ENCODE measurements at regions not wholly inside any gene's neighbourhood (a gene's known extent, or its start where the extent isn't known, plus 50 kb on each side); places are given as distances from the start of the nearest gene placed in this dataset.

DNA sequence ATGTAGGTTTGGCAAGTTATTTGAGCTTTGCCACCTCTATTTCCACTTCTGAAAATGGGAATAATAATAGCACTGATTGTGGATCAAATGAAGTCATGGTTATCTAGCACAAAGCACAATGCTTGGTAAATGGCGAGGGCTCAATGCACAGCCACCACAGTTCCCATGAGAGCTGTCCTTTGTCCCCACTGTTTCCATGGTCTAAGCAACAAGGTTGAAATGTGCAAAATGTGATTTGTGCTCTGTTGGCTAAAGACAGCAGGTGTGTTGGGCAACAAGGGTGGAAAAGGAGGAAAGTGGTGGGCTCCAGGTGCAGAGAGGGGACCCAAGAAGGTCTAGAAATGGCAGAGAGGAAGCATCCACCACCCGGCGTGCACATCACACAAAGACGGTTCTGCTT, 200.5 kb downstream of the TRIM29 start:
- DNase-seq (ENCODE audit: low spot score) = no peak

DNA sequence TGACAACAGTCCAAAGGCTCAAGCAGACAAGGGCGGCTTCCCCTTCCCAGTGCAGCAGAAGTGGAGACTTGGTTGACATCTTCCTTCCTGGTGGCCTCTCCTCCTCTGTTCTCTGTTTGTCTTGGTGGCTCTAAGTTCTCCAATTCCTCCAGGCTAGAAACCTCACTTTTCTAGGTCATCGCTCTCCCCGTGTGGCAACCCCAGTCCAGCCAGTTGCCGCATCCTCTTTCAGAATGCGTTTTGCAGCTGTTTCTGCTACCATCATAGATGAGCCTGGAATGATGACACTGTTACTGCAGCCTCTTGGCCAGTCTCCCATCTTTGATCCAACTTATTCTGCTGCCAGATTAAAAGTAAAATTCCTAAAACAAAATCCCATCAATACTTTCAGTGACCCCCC, 201.5 kb downstream of the TRIM29 start:
- DNase-seq (ENCODE audit: low spot score) = no peak

DNA sequence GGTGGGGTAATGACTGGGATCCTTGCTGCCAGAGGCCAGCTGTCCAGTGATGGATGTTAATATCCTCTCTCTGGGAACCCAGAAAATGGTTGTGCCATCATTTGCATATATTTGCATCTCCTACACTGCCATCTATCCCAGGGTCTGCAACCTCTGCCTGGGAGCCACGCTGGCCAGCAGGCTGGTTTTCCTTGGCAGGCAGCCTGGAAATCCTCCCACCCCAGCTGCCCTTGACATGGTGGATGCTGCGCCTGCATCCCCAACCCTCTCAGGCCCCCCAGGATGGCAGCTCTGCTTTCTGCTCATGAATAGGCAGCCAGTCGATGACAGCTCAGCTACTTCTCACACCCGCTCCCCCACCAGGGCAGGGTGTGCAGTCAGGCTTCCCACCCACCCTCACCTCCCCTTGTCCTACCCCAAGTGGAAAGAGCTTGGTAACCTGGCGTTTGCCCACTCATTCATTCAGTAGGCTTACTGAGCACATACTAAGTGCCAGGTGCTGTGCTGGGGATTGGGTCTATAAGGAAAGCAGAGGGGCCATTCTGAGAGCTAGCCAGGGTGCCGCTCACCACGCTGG, 202.5 kb downstream of the TRIM29 start:
- no peak for DNase-seq (ENCODE audit: low spot score)

DNA sequence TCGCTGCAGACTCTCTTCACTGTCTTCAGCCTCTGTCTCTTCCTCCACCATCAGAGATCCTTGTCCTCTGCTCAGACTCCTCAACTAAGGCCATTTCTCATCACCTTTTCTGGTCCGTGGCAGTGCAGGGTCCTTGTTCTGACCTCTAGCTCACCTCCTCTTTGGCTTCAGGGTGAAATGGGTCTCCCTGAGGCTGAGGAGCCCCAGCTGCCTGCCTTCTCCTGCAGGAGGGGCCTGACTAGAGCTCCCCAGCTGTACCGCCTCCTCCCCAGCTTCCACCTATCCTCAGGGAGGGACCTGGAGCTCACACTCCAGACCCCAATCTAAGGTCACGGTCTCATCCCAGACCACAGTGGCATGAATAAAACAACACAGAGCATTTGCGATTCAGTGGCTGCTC, 203.0 kb downstream of the TRIM29 start:
- DNase-seq (ENCODE audit: low spot score) = no peak

DNA sequence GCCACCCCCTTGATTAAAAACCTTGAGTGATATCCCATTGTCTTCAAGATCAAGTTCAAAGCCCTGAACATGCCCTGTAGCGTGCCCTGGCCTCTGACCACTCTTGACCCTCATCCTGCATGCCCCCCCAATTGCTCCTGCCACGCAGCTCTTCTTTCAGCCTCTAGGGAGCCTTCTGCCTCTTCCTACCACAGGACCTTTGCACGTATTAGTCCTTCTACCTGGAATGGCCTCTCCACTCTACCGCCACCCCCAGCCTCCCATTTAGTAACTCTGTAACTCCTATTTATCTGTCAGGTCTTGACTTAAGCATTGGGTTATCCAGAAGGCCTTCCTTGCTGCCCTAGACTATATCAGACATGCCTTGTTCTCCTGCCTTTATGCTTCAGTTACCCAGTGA, 203.6 kb downstream of the TRIM29 start:
- no peak for DNase-seq (ENCODE audit: low spot score)

DNA sequence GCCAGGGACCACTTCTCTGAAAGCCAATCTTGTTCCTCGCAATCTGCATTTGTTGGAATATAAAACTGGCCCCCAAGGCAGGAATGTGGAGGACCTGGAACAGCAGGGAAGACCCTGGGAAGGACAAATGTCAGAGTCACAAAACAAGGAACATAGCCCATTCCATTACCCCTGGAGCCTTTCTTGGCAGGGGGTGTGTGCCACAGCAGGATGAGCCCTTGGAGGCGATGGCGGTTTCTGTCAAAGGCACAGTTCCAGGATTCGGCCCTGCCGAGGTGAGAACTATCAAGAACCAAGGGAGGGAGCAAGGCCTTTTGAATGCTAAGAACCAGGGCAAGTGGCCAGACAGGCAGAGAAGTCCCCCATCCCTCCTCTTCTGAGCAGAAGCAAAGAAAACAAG, 204.3 kb downstream of the TRIM29 start:
- no peak for DNase-seq (ENCODE audit: low spot score)

DNA sequence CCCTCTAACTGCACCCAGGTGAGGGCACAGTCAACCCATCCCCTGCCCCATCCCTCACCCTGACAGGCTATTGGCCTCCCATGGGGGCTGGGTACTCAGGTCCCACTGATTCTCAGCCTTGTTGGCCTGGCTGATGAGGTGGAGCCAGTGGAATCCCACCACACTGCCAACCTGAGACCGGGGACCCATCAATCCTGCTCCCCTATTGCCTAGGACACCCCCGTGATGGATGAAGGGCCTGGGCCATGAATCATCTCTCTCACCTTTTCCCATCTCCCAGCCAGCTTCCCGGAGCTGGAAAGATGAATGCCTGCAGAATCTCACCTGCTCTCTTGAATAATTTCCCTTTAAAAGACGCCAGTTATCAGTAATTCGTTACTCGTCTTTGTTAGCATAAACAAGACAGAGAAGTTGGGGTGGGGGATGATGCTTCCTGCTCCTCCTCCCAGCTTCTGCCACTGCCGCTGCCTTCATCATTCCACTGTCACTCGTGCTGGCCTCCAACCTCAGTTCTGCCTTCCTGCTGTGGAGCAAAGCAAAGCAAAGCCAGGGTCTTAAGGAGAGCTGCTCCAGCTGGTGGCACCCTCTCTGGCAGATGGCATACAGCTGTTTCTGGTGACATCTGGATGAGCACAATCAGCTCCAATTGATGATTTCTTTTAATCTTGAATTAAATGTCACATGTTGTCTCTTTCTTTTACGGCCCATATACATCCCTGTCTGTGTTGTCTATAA, 204.0 kb upstream of the NECTIN1 start:
- DNase-seq (ENCODE audit: low spot score) = no peak

DNA sequence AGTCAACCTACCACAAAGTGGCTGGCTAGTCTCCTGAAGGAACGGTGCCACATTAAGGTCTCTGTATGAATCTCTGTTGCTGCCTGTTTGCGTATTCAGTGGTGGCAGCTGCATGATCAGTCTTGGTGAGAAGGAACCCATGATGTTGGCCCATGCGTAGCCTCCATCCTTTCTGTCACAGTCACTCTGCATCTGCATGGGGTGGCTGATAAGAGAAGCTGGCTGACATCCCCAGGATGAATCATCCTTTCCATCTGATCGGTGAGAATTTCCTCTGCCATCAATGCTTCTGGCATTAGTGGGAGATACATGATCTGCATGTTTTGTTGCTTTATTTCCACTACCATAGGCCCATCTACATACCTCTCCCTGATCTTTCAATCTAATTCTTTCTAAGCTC, 199.0 kb upstream of the NECTIN1 start:
- no peak for DNase-seq (ENCODE audit: low spot score)

DNA sequence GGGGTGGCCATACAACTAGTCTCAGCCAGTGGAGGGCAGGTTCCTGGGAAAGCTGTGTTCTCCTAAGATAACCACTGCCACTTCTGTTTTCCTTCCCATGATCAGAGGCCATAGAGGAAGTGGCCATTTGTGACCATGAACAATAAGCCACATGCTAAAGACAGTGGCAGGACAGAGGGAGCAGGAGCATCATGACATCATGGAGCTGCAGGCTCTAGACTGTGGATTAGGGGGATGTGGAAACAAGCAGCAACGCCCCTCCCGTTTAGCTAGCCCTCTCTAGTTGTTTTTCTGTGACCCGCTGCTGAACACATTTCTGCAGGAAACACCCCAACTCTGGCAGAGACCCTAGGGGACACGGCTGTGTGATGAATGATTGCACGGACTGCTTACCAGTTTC, 195.0 kb upstream of the NECTIN1 start:
- no peak for DNase-seq (ENCODE audit: low spot score)

DNA sequence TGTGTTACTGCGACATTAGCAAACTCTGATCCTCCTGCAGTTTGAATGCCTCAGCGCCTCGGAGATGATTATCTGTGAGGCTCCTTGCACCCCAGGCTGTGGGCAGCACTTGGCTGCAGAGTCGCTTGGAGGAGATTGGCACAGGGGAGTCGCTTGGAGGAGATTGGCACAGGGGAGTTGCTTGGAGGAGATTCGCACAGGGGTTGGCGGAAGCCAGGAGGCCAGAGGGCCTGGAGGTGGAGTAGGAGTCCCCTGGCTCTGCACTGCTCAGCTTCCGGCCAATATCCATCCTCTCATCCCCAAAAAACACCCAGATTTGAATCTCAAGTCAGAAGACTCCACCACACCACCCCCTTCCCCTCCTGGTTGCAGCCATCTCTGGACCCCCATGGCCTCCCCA, 192.6 kb upstream of the NECTIN1 start:
- DNase-seq (ENCODE audit: low spot score) = no peak

DNA sequence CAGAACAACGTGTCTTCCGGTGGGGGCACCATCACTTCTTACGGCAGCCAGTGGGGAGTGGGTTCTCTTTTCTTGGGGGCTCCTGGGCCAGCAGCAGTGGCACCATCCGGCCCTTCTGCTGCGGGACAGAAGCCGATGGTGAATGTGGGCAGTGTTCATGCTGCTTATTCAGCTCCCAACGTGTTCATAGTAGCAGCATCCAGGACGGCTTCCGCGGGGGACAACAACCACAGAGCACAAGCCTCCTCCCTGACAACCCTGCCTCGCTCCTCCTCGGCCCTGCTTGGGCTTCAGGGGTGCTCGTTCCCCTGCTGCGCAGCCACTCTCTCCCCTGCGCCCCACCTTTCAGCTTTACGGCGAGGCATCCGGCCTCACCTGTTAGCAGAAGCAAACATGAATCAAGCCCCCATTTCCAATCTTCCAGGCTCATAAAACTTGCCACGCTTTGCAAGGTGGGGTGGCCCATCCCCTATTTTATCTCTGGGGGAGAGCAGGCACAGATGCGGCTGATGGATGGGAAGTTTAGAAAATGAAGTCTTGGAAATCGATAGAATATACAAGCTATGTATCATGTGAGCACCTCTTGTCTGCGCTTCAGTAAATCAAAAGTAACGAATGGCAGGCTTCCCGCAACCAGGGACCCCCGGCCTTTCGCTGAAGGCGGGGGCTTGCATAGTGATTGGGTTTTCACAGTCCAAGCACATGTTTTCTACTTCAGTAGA, 191.8 kb upstream of the NECTIN1 start:
- DNase-seq (ENCODE audit: low spot score) = no peak

DNA sequence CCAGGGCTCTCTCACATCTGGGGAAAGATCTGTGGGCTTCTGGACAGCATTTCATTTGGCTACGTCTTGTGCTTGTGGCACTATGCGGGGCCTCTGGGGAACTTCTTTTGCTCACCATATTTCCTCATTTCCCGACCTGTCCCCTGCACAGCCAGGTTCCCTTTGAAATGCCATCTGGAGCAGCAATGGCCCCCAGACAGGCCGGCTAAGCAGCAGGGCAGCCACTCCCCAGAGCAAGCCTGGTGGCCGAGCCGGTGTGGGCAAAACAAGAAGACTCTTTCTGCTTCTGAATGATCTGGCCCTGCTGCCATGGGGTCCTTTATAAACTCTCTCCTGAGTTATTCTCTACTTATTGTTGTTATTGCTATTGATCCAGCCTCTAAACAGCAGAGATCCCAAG, 190.7 kb upstream of the NECTIN1 start:
- DNase-seq (ENCODE audit: low spot score) = no peak

DNA sequence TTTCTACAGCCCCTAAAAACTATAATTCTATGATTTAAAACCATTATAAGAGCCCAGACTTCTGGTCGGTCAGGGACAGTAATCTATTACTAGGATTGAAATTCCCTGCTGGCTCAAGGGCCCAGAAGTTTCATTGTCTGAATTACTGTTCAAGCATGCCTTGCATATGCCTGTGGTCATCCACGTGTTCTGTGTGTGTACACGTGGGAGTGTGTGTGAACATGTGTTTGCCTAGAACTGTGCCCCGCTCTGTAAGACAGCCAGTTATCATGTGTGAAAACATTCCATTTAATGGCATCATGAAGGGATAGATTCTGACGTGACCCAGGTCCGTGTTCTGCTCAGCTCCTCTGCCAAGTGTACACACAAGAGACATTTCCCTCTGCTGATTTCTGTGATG, 189.3 kb upstream of the NECTIN1 start:
- no peak for DNase-seq (ENCODE audit: low spot score)

DNA sequence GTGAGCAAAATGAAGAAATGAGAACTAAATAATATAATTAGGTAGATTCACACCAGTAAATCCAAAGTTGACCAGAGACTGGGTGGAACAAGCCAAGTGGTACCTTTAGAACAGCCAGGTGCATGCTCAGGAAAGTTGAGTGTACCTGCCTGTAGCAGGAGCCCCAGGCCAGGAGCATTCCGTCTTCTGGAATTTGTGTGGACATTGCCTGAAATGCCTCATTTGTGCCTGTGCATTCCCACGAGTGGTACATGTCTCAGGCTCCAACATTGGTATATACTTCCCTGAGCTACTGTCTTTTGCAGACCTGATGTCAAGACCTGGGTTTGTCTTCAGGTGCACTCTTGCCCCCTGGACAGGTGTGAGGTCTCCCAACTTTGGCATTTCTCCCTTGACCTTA, 187.6 kb upstream of the NECTIN1 start:
- DNase-seq (ENCODE audit: low spot score) = no peak

DNA sequence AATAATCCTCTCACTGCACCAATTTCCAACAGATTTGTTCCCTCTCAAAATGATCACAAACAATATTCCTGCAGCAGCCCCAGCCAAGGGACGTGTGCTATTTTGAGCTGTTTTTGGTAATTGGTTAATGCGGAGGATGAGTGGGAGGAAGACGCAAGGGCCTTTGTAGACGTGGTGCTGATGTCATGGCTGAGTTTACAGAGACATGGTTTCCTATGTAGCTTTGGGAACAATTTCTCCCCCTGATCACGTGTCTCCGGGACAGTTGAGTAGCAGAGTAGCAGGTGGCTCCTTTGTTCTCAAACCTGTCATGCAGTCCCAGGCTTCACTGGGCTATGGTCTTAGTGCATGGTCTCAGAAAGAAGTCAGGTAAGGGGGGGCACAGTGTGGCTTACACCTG, 183.2 kb upstream of the NECTIN1 start:
- DNase-seq (ENCODE audit: low spot score) = no peak

DNA sequence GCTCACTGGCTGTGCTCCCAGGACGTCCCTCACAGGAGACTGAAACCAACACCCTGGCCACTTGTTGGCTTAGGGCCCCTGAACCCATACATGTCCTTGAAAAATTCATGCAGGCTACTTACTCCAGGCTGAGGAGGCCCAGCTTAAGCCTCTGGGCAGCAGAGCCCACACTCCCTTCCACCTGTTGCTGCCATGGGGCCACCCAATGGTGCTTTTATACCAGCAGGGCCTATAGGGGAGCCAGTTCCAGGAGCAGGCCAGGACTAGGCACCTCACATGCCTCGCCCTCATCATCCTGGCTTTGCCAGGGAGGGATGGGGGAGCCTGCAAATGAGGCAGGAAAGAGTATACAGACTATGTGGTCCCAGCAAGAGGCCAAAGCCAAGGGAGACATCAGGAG, 181.7 kb upstream of the NECTIN1 start:
- DNase-seq (ENCODE audit: low spot score) = no peak

DNA sequence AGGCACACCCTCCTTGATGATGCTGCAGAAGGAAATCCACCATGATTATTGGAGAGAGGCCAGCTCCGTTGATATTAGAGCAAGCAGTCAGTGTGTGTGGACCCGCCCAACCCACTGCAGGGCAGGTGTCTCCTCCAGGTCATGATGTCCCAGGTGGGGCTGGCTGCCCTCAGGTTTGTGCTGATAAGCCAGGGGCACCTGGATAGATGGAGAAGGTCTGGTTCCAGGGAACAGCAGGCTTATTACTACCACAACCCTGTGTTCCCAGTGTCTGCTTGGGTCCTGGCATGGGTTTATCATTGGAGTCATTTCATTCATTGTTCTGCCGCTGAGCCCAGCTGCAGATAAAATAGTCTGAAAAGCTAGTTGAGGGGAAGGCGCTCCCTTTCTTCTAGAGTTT, 181.1 kb upstream of the NECTIN1 start:
- DNase-seq (ENCODE audit: low spot score) = no peak

DNA sequence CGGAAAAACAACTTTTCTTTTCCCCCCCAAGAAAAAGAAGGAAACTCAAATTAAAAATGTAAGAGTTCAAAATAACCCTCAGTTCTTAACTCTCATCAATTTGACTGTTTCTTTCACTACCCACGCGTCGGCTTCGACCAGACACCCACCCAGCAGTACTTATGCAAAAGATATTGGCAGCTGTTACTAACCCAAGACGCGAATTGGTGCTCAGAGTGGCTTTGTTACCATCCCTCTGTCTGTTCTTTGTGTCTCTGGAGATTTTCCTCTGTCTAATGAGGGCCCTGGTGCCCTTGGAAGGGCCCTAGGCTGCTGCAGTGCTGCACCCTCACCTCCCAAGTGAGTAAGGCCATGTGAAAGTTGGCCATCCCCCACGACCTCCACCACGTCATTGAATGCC, 180.5 kb upstream of the NECTIN1 start:
- DNase-seq (ENCODE audit: low spot score) = no peak

DNA sequence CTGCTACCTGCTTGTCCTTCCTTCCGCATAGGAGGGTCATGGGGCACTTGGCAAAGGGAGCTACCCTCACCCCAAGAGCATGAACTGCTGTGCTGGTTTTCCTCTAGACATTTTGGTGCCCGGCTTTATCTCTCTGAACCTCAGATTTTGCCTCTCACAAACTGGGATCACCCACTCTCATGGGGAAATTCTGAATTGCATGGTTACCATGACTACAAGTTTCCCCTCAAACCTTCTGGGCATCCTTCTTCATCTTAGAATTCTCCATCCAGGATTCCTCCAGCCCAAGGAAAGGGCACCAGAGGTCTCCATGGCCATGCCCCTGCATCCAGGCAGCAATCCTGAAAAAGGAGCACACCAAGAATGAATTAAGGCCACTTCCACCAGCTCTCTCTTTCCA, 180.1 kb upstream of the NECTIN1 start:
- DNase-seq (ENCODE audit: low spot score) = no peak

DNA sequence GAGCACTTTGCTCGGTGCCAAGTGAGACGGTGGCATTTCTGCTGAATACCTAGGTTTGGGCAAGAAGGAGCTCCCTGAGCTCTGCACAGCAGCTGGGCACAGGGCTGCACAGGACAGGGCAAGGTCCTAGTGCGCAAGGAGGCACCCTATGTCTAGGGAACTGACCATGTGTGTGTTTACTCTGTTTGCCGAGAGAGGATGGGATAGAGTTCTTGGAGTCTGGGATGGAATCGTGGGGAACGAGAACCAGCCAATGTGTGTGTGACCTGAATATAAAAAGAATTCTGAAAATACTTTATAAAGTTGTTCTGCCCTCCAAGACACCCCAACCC, 179.5 kb upstream of the NECTIN1 start:
- DNase-seq (ENCODE audit: low spot score) = no peak

DNA sequence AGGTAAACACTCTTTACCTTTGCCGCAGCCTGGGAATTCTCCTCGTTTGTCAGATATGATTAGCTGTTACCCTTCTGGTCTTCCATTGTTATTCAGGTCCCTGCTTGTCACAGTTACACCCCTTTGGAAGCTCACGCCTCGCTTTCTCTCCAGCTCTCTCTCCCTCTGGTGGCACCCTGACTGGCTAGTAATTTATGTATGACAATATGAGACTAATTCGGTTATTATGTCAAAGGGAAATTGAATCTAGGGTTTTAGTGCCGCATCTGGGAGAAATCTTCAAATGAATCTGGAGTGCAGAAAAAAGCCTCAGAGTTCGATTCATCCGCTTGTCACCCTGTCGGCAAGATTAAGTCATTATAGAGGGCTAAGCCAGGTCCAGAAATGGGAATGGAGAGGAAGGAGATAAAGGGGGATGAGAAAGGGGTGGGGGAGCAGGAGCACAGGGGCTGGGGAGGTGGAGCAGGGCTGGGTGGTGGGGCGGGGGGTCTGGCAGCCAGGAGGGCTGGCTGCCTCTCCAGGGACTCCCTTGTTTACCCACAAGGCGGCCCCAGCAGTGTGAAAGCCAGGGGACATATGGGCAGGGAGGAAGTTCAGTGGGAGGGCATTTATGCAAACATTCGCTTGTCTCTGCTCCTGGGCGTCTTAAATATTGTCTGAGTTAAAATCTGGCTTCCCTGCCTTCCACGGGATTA, 179.0 kb upstream of the NECTIN1 start:
- DNase-seq (ENCODE audit: low spot score) = no peak

DNA sequence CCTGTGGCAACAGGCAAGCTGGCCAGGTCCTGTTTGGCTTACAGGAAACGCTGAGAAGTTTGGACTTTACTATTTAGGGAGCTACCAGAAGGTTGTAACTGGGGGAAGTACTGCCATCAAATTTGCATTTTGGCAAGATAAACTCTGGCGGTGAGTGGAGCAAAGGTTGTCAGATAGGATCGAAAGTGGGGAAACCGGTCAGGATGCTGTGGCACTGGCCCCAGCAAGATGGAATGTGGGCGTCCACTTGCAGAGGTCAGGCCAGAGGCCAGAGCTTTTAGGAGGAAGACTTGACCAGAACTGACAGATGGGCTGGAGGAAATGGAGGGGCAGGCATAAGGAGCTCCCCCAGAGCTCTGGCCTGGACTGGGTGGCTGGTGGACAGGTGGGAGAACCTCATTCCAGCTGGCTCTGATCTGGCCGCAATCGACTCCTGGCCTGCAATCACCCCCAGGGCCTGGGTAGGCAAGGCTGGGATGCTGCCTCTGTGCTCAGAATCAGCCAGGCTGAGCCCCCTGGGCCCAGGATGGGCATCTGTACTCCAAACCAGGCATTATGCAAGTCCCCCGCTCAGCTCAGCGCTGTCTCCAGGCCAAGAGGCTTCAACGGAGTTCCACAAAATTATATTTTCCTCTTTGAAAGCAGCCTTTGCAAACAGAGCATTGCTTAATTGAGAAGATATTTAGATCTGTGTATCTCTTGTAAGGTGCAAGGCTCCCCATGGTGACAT, 178.3 kb upstream of the NECTIN1 start:
- DNase-seq (ENCODE audit: low spot score) = no peak

DNA sequence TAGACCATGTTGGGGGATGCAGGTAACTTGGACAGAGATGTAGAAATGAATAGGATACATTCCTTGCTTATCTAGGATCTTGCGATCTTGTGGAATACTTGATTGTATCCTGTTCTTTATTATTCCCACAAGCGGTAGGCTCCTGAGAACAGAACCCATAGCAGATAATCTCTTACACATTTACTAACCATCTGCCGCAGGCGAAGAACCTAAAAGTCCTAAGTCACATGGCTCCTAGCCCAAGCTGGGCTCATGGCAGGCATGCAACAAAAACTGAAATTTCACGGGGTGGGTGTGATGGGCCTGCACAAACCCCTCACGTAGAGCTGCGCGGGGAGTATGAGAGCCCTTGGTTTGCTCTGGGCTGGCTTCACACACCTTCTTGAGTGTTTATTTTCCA, 177.4 kb upstream of the NECTIN1 start:
- no peak for DNase-seq (ENCODE audit: low spot score)
